SU-DHL-6 (cell line): ENCODE measurements at regions not wholly inside any gene's neighbourhood (a gene's known extent, or its start where the extent isn't known, plus 50 kb on each side); places are given as distances from the start of the nearest gene placed in this dataset.

Experiments used
- H2AFZ ChIP-seq: fragments of 200-600 bp; sonication (generic); 2 replicates; pipeline ENCODE4 v1.6.1; 2014; ENCODE audit warnings: low read depth, mild to moderate bottlenecking, moderate library complexity, mixed read lengths, antibody characterized with exemption, low read length; ENCODE audit not compliant: severe bottlenecking
- H3F3A ChIP-seq: fragments of 200-600 bp; shearing (Covaris generic); 2 replicates; pipeline ENCODE4 v1.6.0; 2016; ENCODE audit warnings: antibody characterized with exemption, mild to moderate bottlenecking; ENCODE audit not compliant: insufficient read depth
- H3K27ac ChIP-seq: fragments of 200-600 bp; sonication (generic); 2 replicates; pipeline ENCODE4 v1.5.1; 2016; ENCODE audit warnings: low read depth, mild to moderate bottlenecking, low read length, moderate library complexity, mixed read lengths
- H3K27me3 ChIP-seq: fragments of 200-600 bp; sonication (generic), shearing (Covaris generic); 2 replicates; pipeline ENCODE4 v1.6.0; 2014; ENCODE audit warnings: mild to moderate bottlenecking, low read length
- H3K36me3 ChIP-seq: fragments of 200-600 bp; sonication (generic); 2 replicates; pipeline ENCODE4 v1.6.1; 2014; ENCODE audit warnings: mild to moderate bottlenecking, low read length, mixed read lengths
- H3K4me2 ChIP-seq: fragments of 300-600, 200-600 bp; shearing (Covaris generic), sonication (generic); 2 replicates; pipeline ENCODE4 v1.6.0; 2014; ENCODE audit warnings: low read length, low read depth, mild to moderate bottlenecking; ENCODE audit not compliant: poor library complexity, severe bottlenecking
- H3K4me3 ChIP-seq: fragments of 200-600 bp; sonication (generic); 2 replicates; pipeline ENCODE4 v1.5.1; 2014; ENCODE audit warnings: antibody characterized with exemption, low read length, mild to moderate bottlenecking, mixed read lengths; ENCODE audit not compliant: insufficient read depth, poor library complexity, severe bottlenecking
- H3K79me2 ChIP-seq: fragments of 200-600 bp; sonication (generic); 2 replicates; pipeline ENCODE4 v1.6.1; 2014; ENCODE audit warnings: mild to moderate bottlenecking, low read length, moderate library complexity; ENCODE audit not compliant: insufficient read depth
- H3K9ac ChIP-seq: fragments of 200-600 bp; sonication (generic); 2 replicates; pipeline ENCODE4 v1.7.0; 2014; ENCODE audit warnings: mild to moderate bottlenecking, low read length
- H3K9me2 ChIP-seq: fragments of 200-600 bp; sonication (generic); replicated peaks from 2 replicates; pipeline ENCODE4 v1.6.1; 2014; ENCODE audit warnings: low read length; ENCODE audit not compliant: insufficient read depth
- H3K9me3 ChIP-seq: fragments of 200-600 bp; sonication (generic); 2 replicates; pipeline ENCODE4 v1.6.1; 2014; ENCODE audit warnings: low read length, mixed read lengths; ENCODE audit not compliant: insufficient read depth
- H4K20me1 ChIP-seq: fragments of 200-600 bp; sonication (generic); 2 replicates; pipeline ENCODE4 v1.6.1; 2014; ENCODE audit warnings: low read depth, mild to moderate bottlenecking, antibody characterized with exemption, low read length, moderate library complexity, mixed read lengths
- EZH2phosphoT487 ChIP-seq: fragments of 200-600 bp; sonication (generic), shearing (Covaris generic); conservative IDR thresholded peaks from 2 replicates; pipeline ENCODE4 v1.6.1; 2018; ENCODE audit warnings: mild to moderate bottlenecking, antibody characterized with exemption, low read length, moderate library complexity, mixed read lengths
- TF ChIP-seq, protein P1 (sequence below): fragments of 200-600 bp; sonication (generic); IDR thresholded peaks from one replicate; pipeline ENCODE4 v1.5.1; 2017; ENCODE audit warnings: antibody characterized with exemption, mild to moderate bottlenecking, low read length, moderate library complexity; ENCODE audit not compliant: insufficient read depth, poor library complexity, severe bottlenecking

DNA sequence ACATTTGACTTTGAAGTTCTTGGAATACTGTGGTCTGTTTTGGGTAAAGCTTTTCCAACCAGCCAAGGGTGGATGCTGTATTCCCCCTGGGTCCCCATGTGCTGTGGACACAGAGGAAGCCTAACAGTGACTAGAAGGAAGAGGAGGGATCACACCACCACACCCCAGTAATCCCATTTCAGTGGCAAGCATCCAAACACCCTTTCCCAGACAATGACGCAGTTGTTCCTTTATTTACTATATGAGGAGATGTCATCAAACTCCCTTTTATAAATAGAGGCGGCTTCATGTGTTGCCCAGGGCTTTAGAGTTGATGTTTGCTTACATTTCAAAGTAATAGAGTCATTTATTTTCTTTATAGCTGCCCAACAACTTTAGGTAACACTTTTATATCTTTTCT lies 959.4 kb upstream of the GYPC start:
- Histone ChIP-seq H3K27me3 (no peaks in the 10 kb centered on the region), H3F3A (no peaks in the 10 kb centered on the region), H3K27ac (no peak overlapping the region), H3K9ac (no peak overlapping the region), H2AFZ (no peak overlapping the region), H3K36me3 (no peaks in the 10 kb centered on the region), H3K9me2 (no peaks in the 10 kb centered on the region), H3K4me2 (no peak overlapping the region), H4K20me1 (no peaks in the 10 kb centered on the region), H3K79me2 (no peaks in the 10 kb centered on the region), H3K4me3 (no peak overlapping the region), H3K9me3 (no peaks in the 10 kb centered on the region)
- TF ChIP-seq, protein P1, sequence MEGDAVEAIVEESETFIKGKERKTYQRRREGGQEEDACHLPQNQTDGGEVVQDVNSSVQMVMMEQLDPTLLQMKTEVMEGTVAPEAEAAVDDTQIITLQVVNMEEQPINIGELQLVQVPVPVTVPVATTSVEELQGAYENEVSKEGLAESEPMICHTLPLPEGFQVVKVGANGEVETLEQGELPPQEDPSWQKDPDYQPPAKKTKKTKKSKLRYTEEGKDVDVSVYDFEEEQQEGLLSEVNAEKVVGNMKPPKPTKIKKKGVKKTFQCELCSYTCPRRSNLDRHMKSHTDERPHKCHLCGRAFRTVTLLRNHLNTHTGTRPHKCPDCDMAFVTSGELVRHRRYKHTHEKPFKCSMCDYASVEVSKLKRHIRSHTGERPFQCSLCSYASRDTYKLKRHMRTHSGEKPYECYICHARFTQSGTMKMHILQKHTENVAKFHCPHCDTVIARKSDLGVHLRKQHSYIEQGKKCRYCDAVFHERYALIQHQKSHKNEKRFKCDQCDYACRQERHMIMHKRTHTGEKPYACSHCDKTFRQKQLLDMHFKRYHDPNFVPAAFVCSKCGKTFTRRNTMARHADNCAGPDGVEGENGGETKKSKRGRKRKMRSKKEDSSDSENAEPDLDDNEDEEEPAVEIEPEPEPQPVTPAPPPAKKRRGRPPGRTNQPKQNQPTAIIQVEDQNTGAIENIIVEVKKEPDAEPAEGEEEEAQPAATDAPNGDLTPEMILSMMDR: no peak
- no peak for TF ChIP-seq EZH2phosphoT487

DNA sequence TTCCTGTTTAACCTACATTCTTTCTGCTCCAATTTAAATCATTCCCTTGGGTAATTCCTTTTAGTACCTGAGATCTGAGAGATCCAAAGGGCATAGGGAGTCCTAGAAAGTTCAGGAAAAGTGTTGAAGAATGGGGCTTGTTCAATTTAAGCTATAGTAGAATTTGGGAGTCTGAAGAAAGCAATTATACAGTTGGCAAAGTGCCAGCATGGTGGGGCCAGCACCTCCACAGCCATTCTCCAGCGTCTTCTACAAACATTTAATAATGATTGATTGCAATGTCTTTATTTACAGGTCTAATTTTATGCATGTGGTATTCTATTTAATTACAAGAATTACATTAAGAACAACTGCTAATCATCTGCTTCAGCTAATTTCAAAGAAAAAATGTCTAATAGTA lies 957.7 kb upstream of the GYPC start:
- H3K9ac ChIP-seq: no peak overlapping the region

DNA sequence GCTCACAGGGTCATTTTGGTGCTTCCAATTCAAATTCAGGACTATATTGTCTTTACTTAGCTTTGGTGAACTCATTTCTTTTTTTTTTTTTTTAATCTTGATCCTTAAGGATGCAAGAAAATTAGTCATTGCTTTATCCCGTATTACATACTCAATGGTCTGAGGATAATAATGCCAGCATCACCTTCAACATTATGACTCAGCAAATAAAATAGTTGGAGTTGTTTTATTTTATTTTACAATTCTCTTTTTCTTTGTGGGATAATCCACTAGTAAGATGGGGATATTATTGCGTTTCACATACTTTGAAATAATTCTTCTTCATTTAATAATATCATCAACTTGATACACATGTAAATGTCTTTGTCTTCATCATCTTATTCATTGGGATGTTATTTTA lies 954.9 kb upstream of the GYPC start:
- no peaks in the 10 kb centered on the region for H3K79me2 ChIP-seq
- H3K36me3 ChIP-seq: no peaks in the 10 kb centered on the region
- no peaks in the 10 kb centered on the region for H3K9me3 ChIP-seq
- no peak for TF ChIP-seq EZH2phosphoT487
- TF ChIP-seq, protein P1: no peak
- no peaks in the 10 kb centered on the region for H3K9me2 ChIP-seq
- H3K4me2 ChIP-seq: no peak overlapping the region
- H3K9ac ChIP-seq: no peak overlapping the region
- H4K20me1 ChIP-seq: no peaks in the 10 kb centered on the region
- H3K4me3 ChIP-seq: no peak overlapping the region
- no peaks in the 10 kb centered on the region for H3F3A ChIP-seq
- H3K27ac ChIP-seq: no peak overlapping the region
- no peaks in the 10 kb centered on the region for H3K27me3 ChIP-seq
- H2AFZ ChIP-seq: no peak overlapping the region

More for the DNA sequence above, 957.7 kb upstream of the GYPC start:
- no peak overlapping the region for H3K27ac ChIP-seq
- no peaks in the 10 kb centered on the region for H3K9me2 ChIP-seq
- no peaks in the 10 kb centered on the region for H3F3A ChIP-seq
- no peak overlapping the region for H3K4me2 ChIP-seq
- H3K27me3 ChIP-seq: no peaks in the 10 kb centered on the region
- TF ChIP-seq, protein P1: no peak
- no peak for TF ChIP-seq EZH2phosphoT487
- H2AFZ ChIP-seq: no peak overlapping the region
- H3K4me3 ChIP-seq: no peak overlapping the region
- H3K9me3 ChIP-seq: no peaks in the 10 kb centered on the region
- H4K20me1 ChIP-seq: no peaks in the 10 kb centered on the region
- H3K36me3 ChIP-seq: no peaks in the 10 kb centered on the region
- no peaks in the 10 kb centered on the region for H3K79me2 ChIP-seq

DNA sequence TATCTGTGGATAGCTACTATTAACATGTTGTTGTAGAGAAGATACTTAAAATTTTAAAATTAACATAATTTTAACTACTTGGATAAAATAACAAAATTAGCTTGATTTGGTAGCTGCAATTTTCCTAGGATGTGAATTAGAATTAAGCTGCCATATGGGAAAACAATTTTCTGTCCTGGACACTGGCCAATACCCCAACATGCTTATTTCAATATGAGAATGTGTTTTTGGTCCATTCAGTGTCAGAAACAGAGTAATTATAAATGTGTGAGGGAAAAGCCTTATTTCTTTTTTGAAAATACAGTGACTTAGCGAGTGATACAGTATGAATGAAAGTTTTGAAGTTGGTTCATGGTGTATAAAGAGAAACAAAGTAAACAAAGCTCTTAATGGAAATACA lies 948.3 kb upstream of the GYPC start:
- Histone ChIP-seq H2AFZ (no peak overlapping the region), H3F3A (no peaks in the 10 kb centered on the region), H3K27me3 (no peaks in the 10 kb centered on the region), H3K27ac (no peak overlapping the region), H3K36me3 (no peaks in the 10 kb centered on the region), H3K4me3 (no peak overlapping the region), H4K20me1 (no peaks in the 10 kb centered on the region), H3K9ac (no peak overlapping the region), H3K4me2 (no peak overlapping the region), H3K9me2 (no peaks in the 10 kb centered on the region), H3K79me2 (no peaks in the 10 kb centered on the region), H3K9me3 (no peaks in the 10 kb centered on the region)
- TF ChIP-seq, protein P1: no peak
- no peak for TF ChIP-seq EZH2phosphoT487
